Epithelial cell of proximal tubule (primary cell): ENCODE measurements at regions not wholly inside any gene's neighbourhood (a gene's known extent, or its start where the extent isn't known, plus 50 kb on each side); places are given as distances from the start of the nearest gene placed in this dataset.
"Not testable (repeated sequence)": the region's sequence is repeated elsewhere in the genome, so short reads cannot be mapped to it uniquely, and the experiment has no call there.

ENCODE experiments used
- DNase-seq: peaks from one replicate; pipeline ENCODE4 v3.0.0-alpha.2; 2011; ENCODE audit warnings: low read depth
- H3K4me3 ChIP-seq: 2 replicates; pipeline ENCODE4 v1.5.1; 2011; ENCODE audit warnings: low read depth, mild to moderate bottlenecking, low read length
- TF ChIP-seq, protein P1 (sequence below): conservative IDR thresholded peaks from 2 replicates; pipeline ENCODE4 v1.5.1; 2012; ENCODE audit warnings: low read depth, mild to moderate bottlenecking, low read length

DNA sequence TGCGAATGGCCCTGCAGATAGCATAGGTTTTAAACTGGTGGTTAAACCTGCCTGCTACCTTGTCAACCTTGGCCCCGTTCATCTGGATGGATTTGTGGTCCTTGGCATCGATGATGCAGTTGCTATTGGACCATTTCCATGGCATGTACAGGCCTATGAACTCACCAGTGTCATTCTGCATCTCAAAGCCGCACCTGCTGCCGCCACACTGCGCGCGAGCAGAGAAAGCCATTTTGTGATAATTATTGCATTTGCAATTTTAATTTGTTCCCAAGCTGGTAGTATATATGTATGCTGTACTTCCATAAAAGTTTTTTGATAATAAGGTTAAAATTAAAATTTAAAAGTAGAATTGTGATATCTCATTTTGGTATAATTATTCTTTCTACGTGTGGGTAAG is 94.8 kb upstream of the UXS1 start:
- no peak for DNase-seq
- TF ChIP-seq, protein P1, sequence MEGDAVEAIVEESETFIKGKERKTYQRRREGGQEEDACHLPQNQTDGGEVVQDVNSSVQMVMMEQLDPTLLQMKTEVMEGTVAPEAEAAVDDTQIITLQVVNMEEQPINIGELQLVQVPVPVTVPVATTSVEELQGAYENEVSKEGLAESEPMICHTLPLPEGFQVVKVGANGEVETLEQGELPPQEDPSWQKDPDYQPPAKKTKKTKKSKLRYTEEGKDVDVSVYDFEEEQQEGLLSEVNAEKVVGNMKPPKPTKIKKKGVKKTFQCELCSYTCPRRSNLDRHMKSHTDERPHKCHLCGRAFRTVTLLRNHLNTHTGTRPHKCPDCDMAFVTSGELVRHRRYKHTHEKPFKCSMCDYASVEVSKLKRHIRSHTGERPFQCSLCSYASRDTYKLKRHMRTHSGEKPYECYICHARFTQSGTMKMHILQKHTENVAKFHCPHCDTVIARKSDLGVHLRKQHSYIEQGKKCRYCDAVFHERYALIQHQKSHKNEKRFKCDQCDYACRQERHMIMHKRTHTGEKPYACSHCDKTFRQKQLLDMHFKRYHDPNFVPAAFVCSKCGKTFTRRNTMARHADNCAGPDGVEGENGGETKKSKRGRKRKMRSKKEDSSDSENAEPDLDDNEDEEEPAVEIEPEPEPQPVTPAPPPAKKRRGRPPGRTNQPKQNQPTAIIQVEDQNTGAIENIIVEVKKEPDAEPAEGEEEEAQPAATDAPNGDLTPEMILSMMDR: no peak
- H3K4me3 ChIP-seq: no peak overlapping the region

DNA sequence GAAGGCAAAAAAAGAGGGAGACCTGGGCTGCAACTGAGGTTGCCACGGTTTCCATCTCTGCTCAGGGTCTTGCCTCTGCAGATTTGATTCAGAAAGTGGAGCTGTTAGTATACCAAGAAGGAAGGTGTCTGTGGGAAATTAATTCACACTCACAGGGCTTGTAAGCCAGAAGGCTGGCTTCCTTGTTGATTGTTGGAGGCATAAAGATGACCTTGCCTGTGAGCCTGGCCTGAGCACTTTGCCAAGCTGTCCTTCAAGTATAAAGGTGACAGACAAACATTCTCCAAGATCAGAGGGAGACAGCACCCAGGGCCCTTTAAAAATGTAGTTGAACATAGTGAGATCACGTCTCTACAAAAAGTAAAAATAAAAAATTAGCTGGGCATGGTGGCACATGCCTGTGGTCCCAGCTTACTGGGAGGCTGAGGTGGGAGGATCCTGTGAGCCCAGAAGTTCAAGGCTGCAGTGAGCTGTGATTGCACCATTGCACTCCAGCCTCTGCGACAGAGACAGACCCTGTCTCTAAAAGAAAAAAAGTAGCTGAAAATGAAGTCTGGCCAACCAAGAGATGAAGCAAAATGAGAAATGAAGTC is 91.2 kb upstream of the UXS1 start:
- no peak overlapping the region for H3K4me3 ChIP-seq
- TF ChIP-seq, protein P1: no peak
- no peak for DNase-seq

DNA sequence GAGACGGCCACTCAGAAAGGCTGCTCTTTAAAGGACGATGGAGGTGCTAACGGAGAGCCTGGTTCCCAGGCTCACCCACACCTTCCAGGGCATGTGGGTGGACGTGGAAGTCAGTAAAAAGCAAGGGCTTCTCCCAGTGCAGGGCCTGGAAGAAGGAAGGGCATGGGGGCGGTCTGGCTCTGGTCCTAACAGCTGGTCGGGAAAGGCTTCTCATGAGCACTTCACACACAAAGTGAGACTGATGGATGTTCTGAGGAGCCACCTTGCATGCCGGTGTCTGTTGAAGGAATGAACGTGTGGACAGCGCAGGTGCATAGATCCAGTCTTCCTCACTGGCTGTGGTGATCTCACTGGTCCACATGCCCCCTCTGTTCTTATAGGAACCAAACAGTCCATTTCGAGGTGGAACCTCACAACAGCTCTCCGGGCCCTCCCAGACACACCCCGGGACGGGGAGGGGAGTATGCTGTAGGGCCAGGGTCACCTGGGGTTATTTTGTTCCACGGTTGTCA is 90.6 kb upstream of the UXS1 start:
- DNase-seq: no peak
- H3K4me3 ChIP-seq: no peak overlapping the region
- TF ChIP-seq, protein P1: no peak

DNA sequence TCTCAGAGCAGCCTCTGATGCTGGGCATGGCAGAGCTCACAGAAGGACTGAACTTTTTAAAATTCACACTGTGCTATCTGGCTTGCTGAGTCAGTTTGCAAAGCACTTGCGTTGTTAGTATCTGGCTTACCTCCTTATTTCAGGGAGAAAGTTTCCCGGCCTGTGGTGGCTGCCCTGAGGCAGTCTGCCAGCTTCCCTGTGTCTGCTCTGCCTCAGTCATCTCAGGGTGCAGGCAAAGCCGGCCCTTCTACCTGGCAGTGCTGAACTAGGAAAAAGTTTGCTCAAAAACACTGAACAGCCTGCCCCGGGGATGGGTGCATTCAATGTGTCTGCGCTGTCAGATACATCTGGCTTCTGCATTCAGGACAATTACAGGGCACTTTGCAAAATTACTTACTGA is 90.2 kb upstream of the UXS1 start:
- DNase-seq: no peak
- no peak overlapping the region for H3K4me3 ChIP-seq
- TF ChIP-seq, protein P1: no peak

DNA sequence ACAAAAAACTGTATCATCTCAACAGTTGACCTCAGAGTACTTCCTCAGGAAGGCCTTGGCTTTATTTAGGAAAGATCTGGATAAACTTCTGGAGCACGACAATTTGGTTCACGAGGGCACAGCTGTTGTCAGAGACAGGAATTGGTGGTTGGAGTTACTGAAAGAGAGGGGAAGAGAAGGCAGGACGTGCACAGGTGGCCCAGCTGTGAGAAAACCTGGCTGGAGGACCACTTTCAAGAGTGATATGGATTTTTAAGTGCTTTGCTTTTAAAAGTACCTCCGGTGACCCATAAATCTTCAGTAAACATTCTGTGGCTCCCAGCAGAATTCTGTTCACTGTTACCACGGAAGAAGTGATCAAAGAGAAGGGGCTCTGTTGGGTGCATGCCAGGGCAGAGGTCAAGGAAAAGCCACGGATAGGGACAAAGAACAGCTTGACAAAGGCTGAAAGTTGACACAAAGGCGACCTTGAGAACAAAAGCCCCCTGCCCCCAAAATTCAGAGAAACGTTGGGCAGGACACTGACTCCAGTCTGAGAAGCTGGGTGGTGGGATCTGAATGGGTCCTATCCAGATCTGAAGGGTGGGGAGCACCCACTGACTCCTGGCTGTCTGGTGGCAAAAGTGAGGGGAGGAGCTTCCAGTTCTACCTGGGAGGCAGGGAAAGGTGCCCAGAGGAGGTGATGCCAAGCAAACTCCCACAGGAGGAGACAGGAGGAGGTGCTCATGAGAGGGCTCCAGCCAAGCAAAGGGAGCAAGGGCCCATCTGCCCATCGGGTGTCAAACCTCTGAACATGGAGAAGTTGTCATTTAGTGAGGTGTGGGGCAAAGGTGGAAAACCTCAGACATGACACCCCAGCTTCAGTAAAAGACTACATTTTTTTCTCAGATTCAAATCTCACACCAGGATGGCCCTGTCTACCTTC is 89.4 kb upstream of the UXS1 start:
- H3K4me3 ChIP-seq, DNase-seq: not testable (repeated sequence)

DNA sequence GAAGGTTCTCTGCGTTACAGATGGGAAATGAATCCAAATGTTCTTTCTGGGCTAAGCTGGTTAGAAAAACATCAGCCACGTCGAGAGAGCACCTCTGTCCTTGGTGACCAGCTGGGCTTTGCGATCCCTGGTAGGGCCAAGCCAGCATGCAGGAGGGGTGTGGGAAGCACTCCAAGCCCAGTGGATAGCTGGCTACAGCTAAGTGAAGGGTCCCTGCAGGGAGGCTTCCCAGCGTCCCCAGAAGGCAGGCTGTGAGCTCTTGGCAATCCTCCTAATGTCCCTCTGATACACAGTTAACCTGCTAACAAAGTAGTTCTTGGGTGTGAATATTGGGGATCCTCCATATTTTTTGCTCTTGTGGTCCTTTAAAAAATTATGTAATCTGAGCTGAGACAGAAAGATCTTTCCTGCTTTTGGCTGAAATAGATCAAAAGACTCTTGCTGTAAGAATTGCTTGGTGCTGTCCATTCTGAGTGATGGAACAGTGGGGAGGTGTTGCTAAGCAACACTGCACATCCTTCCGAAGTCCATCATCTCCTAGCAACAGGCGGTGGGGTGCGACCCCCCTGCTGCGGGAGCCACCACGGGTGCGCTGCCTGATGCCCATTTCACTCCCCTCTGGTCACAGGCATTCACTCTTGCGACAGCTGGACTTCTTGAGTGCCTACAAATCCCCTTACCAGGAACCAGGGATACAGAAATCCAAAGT is 88.5 kb upstream of the UXS1 start:
- TF ChIP-seq, protein P1: no peak
- no peak for DNase-seq
- H3K4me3 ChIP-seq: no peak overlapping the region

DNA sequence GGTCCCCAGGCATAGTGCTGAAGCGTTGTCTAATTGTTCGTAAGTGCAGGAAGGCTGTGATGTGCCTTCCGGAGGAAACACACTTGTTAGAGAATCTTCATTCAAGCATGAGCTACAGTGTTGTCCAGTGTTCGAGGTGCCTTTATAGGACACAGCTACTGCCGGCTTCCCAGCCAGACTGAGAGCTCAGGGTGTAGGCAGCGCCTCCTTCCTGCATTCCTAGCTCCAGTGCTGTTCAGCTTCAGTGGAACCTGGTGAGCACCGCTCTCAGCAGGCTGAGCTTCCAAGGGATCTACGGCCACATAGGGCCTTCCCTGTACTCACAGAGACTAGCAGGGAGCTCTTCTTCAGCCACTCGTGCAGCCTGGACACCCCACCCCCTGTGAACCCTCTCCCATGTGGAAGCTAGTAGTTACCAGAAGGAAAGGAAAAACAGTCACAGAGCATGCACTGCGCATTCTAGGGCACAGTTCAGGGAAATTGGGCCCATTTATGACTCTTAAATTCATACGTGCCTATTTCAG is 87.9 kb upstream of the UXS1 start:
- not testable (repeated sequence) for DNase-seq, H3K4me3 ChIP-seq
